Panc1 (cell line): ENCODE measurements at regions not wholly inside any gene's neighbourhood (a gene's known extent, or its start where the extent isn't known, plus 50 kb on each side); places are given as distances from the start of the nearest gene placed in this dataset.

ENCODE experiments used
- CTCF ChIP-seq: fragments of 450-650 bp; IDR thresholded peaks from 2 replicates; pipeline ENCODE4 v1.5.1; 2017; ENCODE audit warnings: mild to moderate bottlenecking
- POLR2AphosphoS5 ChIP-seq: IDR thresholded peaks from 2 replicates; pipeline ENCODE4 v1.6.1; 2012; ENCODE audit warnings: mild to moderate bottlenecking, low read depth, low read length, moderate library complexity
- REST ChIP-seq, 2 experiments: IDR thresholded peaks; 2 replicates each; pipeline ENCODE4 v1.6.1; 2011 to 2012; ENCODE audit warnings: low read depth in 2 of 2, control low read depth in 1 of 2, low read length in 1 of 2, mild to moderate bottlenecking in 1 of 2, moderate library complexity in 1 of 2; ENCODE audit not compliant: insufficient read depth in 1 of 2
- SIN3A ChIP-seq: IDR thresholded peaks from 2 replicates; pipeline ENCODE4 v1.6.1; 2012; ENCODE audit warnings: low read depth, mild to moderate bottlenecking, low read length, moderate library complexity, borderline replicate concordance; ENCODE audit not compliant: insufficient read depth

GRCh38 chr17:43334738-43335402 lies 63.9 kb upstream of the ARL4D start:
- TF ChIP-seq CTCF (no peak), REST (IDR thresholded peaks at IDR 0.05; ENCODE audit: insufficient read depth in 1 of 2, low read depth in 2 of 2, low read length in 1 of 2) (no peak), SIN3A (no peak), POLR2AphosphoS5 (no peak)
